Liver (tissue), 8 donors: ENCODE measurements at regions not wholly inside any gene's neighbourhood (a gene's known extent, or its start where the extent isn't known, plus 50 kb on each side); places are given as distances from the start of the nearest gene placed in this dataset.

Experiments used
- DNase-seq: peaks from one replicate; pipeline ENCODE4 v3.0.0-alpha.2; 2017; ENCODE audit warnings: low spot score
- H3K27ac ChIP-seq, 2 donors: one replicate each; pipeline ENCODE4 v1.7.0; 2013; ENCODE audit warnings: inconsistent platforms in 2 of 2, low read length in 2 of 2, control low read depth in 1 of 2, low read depth in 1 of 2, mild to moderate bottlenecking in 1 of 2
- H3K27me3 ChIP-seq, 4 donors: one replicate each; pipeline versions ENCODE4 v1.6.1 to v1.7.0; 2013; ENCODE audit warnings: low read length in 3 of 4, inconsistent platforms in 1 of 4, mild to moderate bottlenecking in 1 of 4, moderate library complexity in 1 of 4; ENCODE audit not compliant: control insufficient read depth in 4 of 4, insufficient read depth in 4 of 4
- H3K36me3 ChIP-seq, 4 donors: one replicate each; pipeline versions ENCODE4 v1.6.1 to v1.7.0; 2013; ENCODE audit warnings: low read length in 3 of 4, mild to moderate bottlenecking in 3 of 4, low read depth in 1 of 4, moderate library complexity in 1 of 4; ENCODE audit not compliant: control insufficient read depth in 4 of 4, insufficient read depth in 3 of 4
- H3K4me1 ChIP-seq, 4 donors: one replicate each; pipeline versions ENCODE4 v1.6.1 to v1.7.0; 2013; ENCODE audit warnings: low read length in 3 of 4, mild to moderate bottlenecking in 3 of 4, moderate library complexity in 1 of 4; ENCODE audit not compliant: control insufficient read depth in 4 of 4, insufficient read depth in 4 of 4
- H3K4me3 ChIP-seq, 3 donors: one replicate each; pipeline versions ENCODE4 v1.6.1 to v1.7.0; 2013; ENCODE audit warnings: low read length in 3 of 3, control low read depth in 1 of 3, low read depth in 1 of 3, mild to moderate bottlenecking in 1 of 3
- H3K9ac ChIP-seq, 2 donors: one replicate each; pipeline ENCODE4 v1.7.0; 2013; ENCODE audit warnings: low read length in 2 of 2, mild to moderate bottlenecking in 2 of 2, moderate library complexity in 2 of 2, control low read depth in 1 of 2, low read depth in 1 of 2
- H3K9me3 ChIP-seq, 4 donors: one replicate each; pipeline versions ENCODE4 v1.6.1 to v1.7.0; 2013; ENCODE audit warnings: low read length in 3 of 4; ENCODE audit not compliant: control insufficient read depth in 4 of 4
- CTCF ChIP-seq: fragments of 150-350 bp; IDR thresholded peaks from 2 replicates; pipeline ENCODE4 v1.5.1; 2017; ENCODE audit warnings: improper control_type of control experiment, low read depth, low read length; ENCODE audit not compliant: missing input control
- EGR1 ChIP-seq, 2 donors: IDR thresholded peaks; 2 replicates each; pipeline ENCODE4 v1.6.1; 2016 to 2018; ENCODE audit warnings: antibody characterized with exemption in 2 of 2, low read depth in 2 of 2
- FOXA1 ChIP-seq: IDR thresholded peaks from 2 replicates; pipeline ENCODE4 v1.6.1; 2016; ENCODE audit warnings: antibody characterized with exemption
- FOXA2 ChIP-seq: IDR thresholded peaks from 2 replicates; pipeline ENCODE4 v1.6.1; 2016; ENCODE audit warnings: antibody characterized with exemption
- HNF4A ChIP-seq, 2 donors: conservative IDR thresholded peaks; 2 replicates each; pipeline ENCODE4 v1.6.1; 2016; ENCODE audit warnings: antibody characterized with exemption in 2 of 2, mild to moderate bottlenecking in 2 of 2
- HNF4G ChIP-seq: IDR thresholded peaks from 2 replicates; pipeline ENCODE4 v1.6.1; 2016; ENCODE audit warnings: antibody characterized with exemption
- JUND ChIP-seq, 2 donors: IDR thresholded peaks; 2 replicates each; pipeline ENCODE4 v1.6.1; 2016; ENCODE audit warnings: antibody characterized with exemption in 2 of 2
- NR2F2 ChIP-seq: IDR thresholded peaks from 2 replicates; pipeline ENCODE4 v1.6.1; 2016; ENCODE audit warnings: antibody characterized with exemption
- RAD21 ChIP-seq, 2 donors: IDR thresholded peaks; 2 replicates each; pipeline ENCODE4 v1.6.1; 2016; ENCODE audit warnings: antibody characterized with exemption in 2 of 2, mild to moderate bottlenecking in 2 of 2
- RXRA ChIP-seq, 2 donors: IDR thresholded peaks; 2 replicates each; pipeline ENCODE4 v1.6.1; 2017 to 2018; ENCODE audit warnings: antibody characterized with exemption in 2 of 2, mild to moderate bottlenecking in 1 of 2
- SP1 ChIP-seq: IDR thresholded peaks from 2 replicates; pipeline ENCODE4 v1.6.1; 2018; ENCODE audit warnings: antibody characterized with exemption, mild to moderate bottlenecking
- TAF1 ChIP-seq: conservative IDR thresholded peaks from 2 replicates; pipeline ENCODE4 v1.6.1; 2016; ENCODE audit warnings: antibody characterized with exemption, mild to moderate bottlenecking
- YY1 ChIP-seq: IDR thresholded peaks from 2 replicates; pipeline ENCODE4 v1.6.1; 2016; ENCODE audit warnings: antibody characterized with exemption, mild to moderate bottlenecking
- ZBTB33 ChIP-seq: IDR thresholded peaks from 2 replicates; pipeline ENCODE4 v1.6.1; 2016; ENCODE audit warnings: antibody characterized with exemption
- WGBS: extraction: QIAGEN DNeasy Blood & Tissue Kit; methylation state at CpG from one replicate; pipeline ENCODE4 v1.1.7; 2013; 5-methylcytosine and 5-hydroxymethylcytosine counted together
- TF ChIP-seq, protein P1 (sequence below): IDR thresholded peaks from 2 replicates; pipeline ENCODE4 v1.6.1; 2016; ENCODE audit warnings: antibody characterized with exemption
- TF ChIP-seq, protein P2 (sequence below): IDR thresholded peaks from 2 replicates; pipeline ENCODE4 v1.6.1; 2016; ENCODE audit warnings: antibody characterized with exemption, mild to moderate bottlenecking
- donor health status: healthy.
- donor health status: healthy.
- donor health status: healthy.
- donor health status: healthy.
- donor health status: healthy.

DNA sequence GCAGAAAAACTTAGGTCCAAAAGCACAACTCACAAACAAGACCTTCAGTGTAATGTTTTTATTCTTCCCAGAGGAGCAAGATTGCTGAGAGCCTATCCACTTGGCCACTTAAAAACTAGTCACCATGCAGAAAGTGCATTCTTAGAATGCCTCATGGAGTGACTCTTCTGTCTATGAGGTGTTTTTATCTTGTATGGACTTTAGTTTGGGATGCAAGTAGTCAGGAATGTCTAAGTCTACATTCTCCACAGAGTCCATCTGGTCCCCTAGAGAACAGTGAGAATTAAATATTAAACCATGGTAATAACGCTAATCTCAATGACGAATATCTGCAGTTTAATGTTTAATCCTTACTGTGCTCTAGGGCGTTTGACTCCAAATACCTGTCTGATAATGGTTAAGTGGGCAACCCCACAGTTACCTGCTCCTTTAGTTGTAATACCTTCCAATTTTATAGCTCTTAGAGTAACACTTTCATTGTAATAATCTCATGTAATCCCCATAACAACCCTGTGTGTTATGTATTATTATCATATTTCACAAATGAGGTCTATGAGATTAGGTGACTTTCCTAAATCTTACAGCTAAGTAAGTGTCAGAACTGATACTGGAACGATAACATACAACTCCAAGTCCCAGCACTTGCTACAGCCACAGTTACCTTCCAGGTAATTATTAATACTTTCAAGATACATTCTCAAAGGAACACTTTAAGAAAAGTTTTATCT, 235.6 kb upstream of the JADE1 start:
- Histone ChIP-seq H3K36me3 (no peaks in the 10 kb centered on the region), H3K9ac (no peak overlapping the region), H3K4me1 (peaks cover 0 to 21% (median 3%) of the 10 kb centered on the region in 4 donors), H3K27me3 (no peaks in the 10 kb centered on the region), H3K27ac (peak overlapping the region in 1 of 2 donors; percentile 42), H3K9me3 (no peaks in the 10 kb centered on the region), H3K4me3 (no peak overlapping the region)
- DNase-seq: no peak
- WGBS: 34% methylated on average over 4 of the region's 4 CpGs
- no peak for TF ChIP-seq EGR1 (IDR thresholded peaks at IDR 0.05; ENCODE audit: low read depth in 2 of 2)
- TF ChIP-seq HNF4G: peak; percentile 54
- no peak for TF ChIP-seq ZBTB33
- TF ChIP-seq FOXA1: peak; percentile 32
- TF ChIP-seq JUND (IDR thresholded peaks at IDR 0.05): peak in 1 of 2 donors; percentile 90
- TF ChIP-seq, protein P1, sequence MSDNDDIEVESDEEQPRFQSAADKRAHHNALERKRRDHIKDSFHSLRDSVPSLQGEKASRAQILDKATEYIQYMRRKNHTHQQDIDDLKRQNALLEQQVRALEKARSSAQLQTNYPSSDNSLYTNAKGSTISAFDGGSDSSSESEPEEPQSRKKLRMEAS: peak; percentile 19
- peak; percentile 43 to 73 for TF ChIP-seq RXRA (IDR thresholded peaks at IDR 0.05)
- TF ChIP-seq HNF4A (conservative IDR thresholded peaks at IDR 0.05): peak; percentile 86 to 94
- TF ChIP-seq RAD21 (IDR thresholded peaks at IDR 0.05): peak; percentile 34 to 40
- TF ChIP-seq YY1: peak; percentile 70
- no peak for TF ChIP-seq NR2F2
- TF ChIP-seq SP1: peak; percentile 80
- TF ChIP-seq, protein P2, sequence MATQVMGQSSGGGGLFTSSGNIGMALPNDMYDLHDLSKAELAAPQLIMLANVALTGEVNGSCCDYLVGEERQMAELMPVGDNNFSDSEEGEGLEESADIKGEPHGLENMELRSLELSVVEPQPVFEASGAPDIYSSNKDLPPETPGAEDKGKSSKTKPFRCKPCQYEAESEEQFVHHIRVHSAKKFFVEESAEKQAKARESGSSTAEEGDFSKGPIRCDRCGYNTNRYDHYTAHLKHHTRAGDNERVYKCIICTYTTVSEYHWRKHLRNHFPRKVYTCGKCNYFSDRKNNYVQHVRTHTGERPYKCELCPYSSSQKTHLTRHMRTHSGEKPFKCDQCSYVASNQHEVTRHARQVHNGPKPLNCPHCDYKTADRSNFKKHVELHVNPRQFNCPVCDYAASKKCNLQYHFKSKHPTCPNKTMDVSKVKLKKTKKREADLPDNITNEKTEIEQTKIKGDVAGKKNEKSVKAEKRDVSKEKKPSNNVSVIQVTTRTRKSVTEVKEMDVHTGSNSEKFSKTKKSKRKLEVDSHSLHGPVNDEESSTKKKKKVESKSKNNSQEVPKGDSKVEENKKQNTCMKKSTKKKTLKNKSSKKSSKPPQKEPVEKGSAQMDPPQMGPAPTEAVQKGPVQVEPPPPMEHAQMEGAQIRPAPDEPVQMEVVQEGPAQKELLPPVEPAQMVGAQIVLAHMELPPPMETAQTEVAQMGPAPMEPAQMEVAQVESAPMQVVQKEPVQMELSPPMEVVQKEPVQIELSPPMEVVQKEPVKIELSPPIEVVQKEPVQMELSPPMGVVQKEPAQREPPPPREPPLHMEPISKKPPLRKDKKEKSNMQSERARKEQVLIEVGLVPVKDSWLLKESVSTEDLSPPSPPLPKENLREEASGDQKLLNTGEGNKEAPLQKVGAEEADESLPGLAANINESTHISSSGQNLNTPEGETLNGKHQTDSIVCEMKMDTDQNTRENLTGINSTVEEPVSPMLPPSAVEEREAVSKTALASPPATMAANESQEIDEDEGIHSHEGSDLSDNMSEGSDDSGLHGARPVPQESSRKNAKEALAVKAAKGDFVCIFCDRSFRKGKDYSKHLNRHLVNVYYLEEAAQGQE: peak; percentile 75
- peak; percentile 51 for TF ChIP-seq FOXA2

- peaks cover 0 to 21% (median 3%) of the 10 kb centered on the region in 4 donors for H3K4me1 ChIP-seq
- H3K9ac ChIP-seq: no peak overlapping the region
- H3K4me3 ChIP-seq: no peak overlapping the region
- no peaks in the 10 kb centered on the region for H3K36me3 ChIP-seq
- no peak for TF ChIP-seq SP1
- TF ChIP-seq RAD21 (IDR thresholded peaks at IDR 0.05): no peak
- TF ChIP-seq ZBTB33: no peak
- TF ChIP-seq FOXA2: no peak
- no peak for TF ChIP-seq HNF4A (conservative IDR thresholded peaks at IDR 0.05)
- TF ChIP-seq TAF1: no peak
- TF ChIP-seq, protein P1: no peak
- TF ChIP-seq YY1: no peak
- TF ChIP-seq RXRA (IDR thresholded peaks at IDR 0.05): no peak
- no peak for TF ChIP-seq EGR1 (IDR thresholded peaks at IDR 0.05; ENCODE audit: low read depth in 2 of 2)
- TF ChIP-seq, protein P2: no peak
- TF ChIP-seq FOXA1: no peak
- no peak for TF ChIP-seq CTCF
- no peak for TF ChIP-seq JUND (IDR thresholded peaks at IDR 0.05)
- TF ChIP-seq HNF4G: no peak
- WGBS: 92% methylated on average over 3 of the region's 3 CpGs
- H3K9me3 ChIP-seq: no peaks in the 10 kb centered on the region
- H3K27ac ChIP-seq: peak overlapping the region in 1 of 2 donors; percentile 2
- H3K27me3 ChIP-seq: no peaks in the 10 kb centered on the region
- no peak for DNase-seq
Observed at GRCh38 chr4:128572778-128573241, 236.7 kb upstream of the JADE1 start.
